Thyroid gland (tissue), 4 donors: ENCODE measurements at regions not wholly inside any gene's neighbourhood (a gene's known extent, or its start where the extent isn't known, plus 50 kb on each side); places are given as distances from the start of the nearest gene placed in this dataset.

Experiments
- CTCF ChIP-seq, 6 experiments: fragments of 200-600 bp in 3 of 6; fragments of 450-650 bp in 3 of 6; sonication (generic) in 3 of 6; IDR thresholded peaks; one replicate each; pipeline ENCODE4 v1.5.1; 2016 to 2019; ENCODE audit warnings: antibody characterized with exemption in 6 of 6, mild to moderate bottlenecking in 2 of 6, inconsistent platforms in 1 of 6, moderate library complexity in 1 of 6
- POLR2A ChIP-seq, 2 donors: fragments of 450-650 bp; IDR thresholded peaks; one replicate each; pipeline ENCODE4 v1.6.1; 2017; ENCODE audit warnings: antibody characterized with exemption in 2 of 2, mild to moderate bottlenecking in 2 of 2, moderate library complexity in 1 of 2

DNA sequence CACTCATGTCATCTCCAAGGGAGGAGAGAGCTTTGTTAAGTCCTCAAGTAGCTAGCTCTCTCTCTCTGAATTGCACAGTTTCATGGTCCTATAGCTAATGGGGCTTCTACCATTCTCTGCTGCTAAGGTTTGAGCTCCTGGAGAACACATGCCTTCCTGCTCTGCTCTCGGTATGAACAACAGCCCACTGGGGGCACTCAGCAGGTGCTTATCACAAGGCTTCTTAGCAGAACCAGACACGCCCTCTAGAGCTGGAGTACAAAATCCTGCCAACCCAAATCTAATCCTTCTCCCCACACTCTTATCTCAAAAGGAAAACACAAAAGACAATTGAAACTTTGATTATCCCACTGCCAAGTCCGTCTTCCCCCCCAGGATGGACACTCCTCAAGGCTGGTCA lies 176.5 kb downstream of the HS3ST1 start:
- no peak for TF ChIP-seq CTCF (IDR thresholded peaks at IDR 0.05)
- TF ChIP-seq POLR2A (IDR thresholded peaks at IDR 0.05), result no peak
